HEK293 (cell line): ENCODE measurements at regions not wholly inside any gene's neighbourhood (a gene's known extent, or its start where the extent isn't known, plus 50 kb on each side); places are given as distances from the start of the nearest gene placed in this dataset.

Experiments used
- CTCF ChIA-PET: fragments of 350-600 bp; formaldehyde crosslinking; extraction: SDS; loops from one replicate; lab custom pipeline; 2021; ENCODE audit warnings: antibody characterized with exemption; lab: Yijun Ruan, JAX
- POLR2A ChIA-PET: fragments of 300-600 bp; formaldehyde crosslinking; extraction: SDS; loops from one replicate; lab custom pipeline; 2020; ENCODE audit warnings: antibody characterized with exemption, inconsistent platforms; lab: Yijun Ruan, JAX
- H3K27ac ChIP-seq: fragments of 200-500 bp; sonication (Bioruptor generic); 2 replicates; pipeline ENCODE4 v1.5.1; 2014; ENCODE audit warnings: low read depth, low read length, control low read depth, inconsistent platforms; ENCODE audit errors: extremely low read depth
- H3K36me3 ChIP-seq, 2 experiments: fragments of 200-500 bp in 1 of 2; sonication (Bioruptor generic) in 1 of 2; 1 replicate in 1 of 2; 2 replicates in 1 of 2; pipeline ENCODE4 v1.5.1; 2014 to 2017; ENCODE audit warnings: inconsistent platforms in 2 of 2, low read length in 2 of 2; ENCODE audit not compliant: control insufficient read depth in 2 of 2, insufficient read depth in 1 of 2
- H3K4me1 ChIP-seq: fragments of 200-500 bp; sonication (Bioruptor generic); 2 replicates; pipeline ENCODE4 v1.5.1; 2014; ENCODE audit warnings: mild to moderate bottlenecking, low read length, inconsistent platforms; ENCODE audit not compliant: control insufficient read depth, insufficient read depth
- H3K4me3 ChIP-seq: 2 replicates; pipeline ENCODE4 v1.5.1; 2011; ENCODE audit warnings: low read depth, mild to moderate bottlenecking, control low read depth, low read length, moderate library complexity
- H3K9me3 ChIP-seq: fragments of 200-500 bp; sonication (Bioruptor generic); 2 replicates; pipeline ENCODE4 v1.5.1; 2014; ENCODE audit warnings: low read depth, low read length, inconsistent platforms; ENCODE audit not compliant: control insufficient read depth, insufficient read depth
- EGR2 ChIP-seq: fragments of 450-650 bp; formaldehyde crosslinking; IDR thresholded peaks from 2 replicates; pipeline ENCODE4 v1.5.1; 2016; ENCODE audit warnings: low read depth, missing biosample characterization, missing genetic modification characterization
- KLF10 ChIP-seq: fragments of 450-650 bp; IDR thresholded peaks from 2 replicates; pipeline ENCODE4 v1.5.1; 2018; ENCODE audit warnings: missing biosample characterization, mild to moderate bottlenecking, missing genetic modification characterization
- KLF7 ChIP-seq: fragments of 450-650 bp; formaldehyde crosslinking; IDR thresholded peaks from 2 replicates; pipeline ENCODE4 v1.5.1; 2016; ENCODE audit warnings: missing biosample characterization, missing genetic modification characterization, borderline replicate concordance
- OVOL3 ChIP-seq: fragments of 450-650 bp; formaldehyde crosslinking; IDR thresholded peaks from 2 replicates; pipeline ENCODE4 v1.5.1; 2016; ENCODE audit warnings: missing biosample characterization, missing genetic modification characterization
- SALL2 ChIP-seq: fragments of 450-650 bp; formaldehyde crosslinking; IDR thresholded peaks from 2 replicates; pipeline ENCODE4 v1.5.0; 2017; ENCODE audit warnings: missing biosample characterization, mild to moderate bottlenecking, missing genetic modification characterization, borderline replicate concordance
- TCF7L2 ChIP-seq: IDR thresholded peaks from 2 replicates; pipeline ENCODE4 v1.6.1; 2011; ENCODE audit warnings: low read depth, mild to moderate bottlenecking, inconsistent platforms, low read length, moderate library complexity, borderline replicate concordance
- ZBTB21 ChIP-seq: fragments of 450-650 bp; formaldehyde crosslinking; IDR thresholded peaks from 2 replicates; pipeline ENCODE4 v1.5.1; 2017; ENCODE audit warnings: missing biosample characterization, missing genetic modification characterization
- ZNF155 ChIP-seq: fragments of 450-650 bp; formaldehyde crosslinking; IDR thresholded peaks from 2 replicates; pipeline ENCODE4 v1.5.1; 2016; ENCODE audit warnings: missing biosample characterization, missing genetic modification characterization
- ZNF175 ChIP-seq: fragments of 450-650 bp; formaldehyde crosslinking; IDR thresholded peaks from 2 replicates; pipeline ENCODE4 v1.5.1; 2016; ENCODE audit warnings: missing biosample characterization, missing genetic modification characterization
- ZNF202 ChIP-seq: fragments of 450-650 bp; formaldehyde crosslinking; IDR thresholded peaks from 2 replicates; pipeline ENCODE4 v1.5.1; 2016; ENCODE audit warnings: missing biosample characterization, missing genetic modification characterization, borderline replicate concordance
- ZNF23 ChIP-seq: fragments of 450-650 bp; formaldehyde crosslinking; IDR thresholded peaks from 2 replicates; pipeline ENCODE4 v1.5.1; 2016; ENCODE audit warnings: missing biosample characterization, missing genetic modification characterization, borderline replicate concordance
- ZNF292 ChIP-seq: fragments of 450-650 bp; formaldehyde crosslinking; IDR thresholded peaks from 2 replicates; pipeline ENCODE4 v1.5.1; 2016; ENCODE audit warnings: low read depth, missing biosample characterization, missing genetic modification characterization, borderline replicate concordance
- ZNF366 ChIP-seq: fragments of 450-650 bp; formaldehyde crosslinking; conservative IDR thresholded peaks from 2 replicates; pipeline ENCODE4 v1.5.1; 2016; ENCODE audit warnings: missing biosample characterization, missing genetic modification characterization
- ZNF37A ChIP-seq: fragments of 450-650 bp; IDR thresholded peaks from 2 replicates; pipeline ENCODE4 v1.5.1; 2018; ENCODE audit warnings: missing biosample characterization, missing genetic modification characterization
- ZNF391 ChIP-seq: fragments of 450-650 bp; formaldehyde crosslinking; IDR thresholded peaks from 2 replicates; pipeline ENCODE4 v1.5.1; 2016; ENCODE audit warnings: low read depth, missing biosample characterization, missing genetic modification characterization, borderline replicate concordance
- ZNF571 ChIP-seq: fragments of 450-650 bp; formaldehyde crosslinking; IDR thresholded peaks from 2 replicates; pipeline ENCODE4 v1.5.0; 2017; ENCODE audit warnings: missing biosample characterization, missing genetic modification characterization
- ZNF600 ChIP-seq: fragments of 450-650 bp; formaldehyde crosslinking; IDR thresholded peaks from 2 replicates; pipeline ENCODE4 v1.5.1; 2016; ENCODE audit warnings: missing biosample characterization, missing genetic modification characterization
- ZNF610 ChIP-seq: fragments of 450-650 bp; formaldehyde crosslinking; IDR thresholded peaks from 2 replicates; pipeline ENCODE4 v1.5.1; 2016; ENCODE audit warnings: missing biosample characterization, missing genetic modification characterization, borderline replicate concordance
- ZNF660 ChIP-seq: fragments of 450-650 bp; IDR thresholded peaks from 2 replicates; pipeline ENCODE4 v1.5.1; 2018; ENCODE audit warnings: missing biosample characterization, mild to moderate bottlenecking, missing genetic modification characterization
- TF ChIP-seq, protein P1 (sequence below): fragments of 450-650 bp; formaldehyde crosslinking; IDR thresholded peaks from 2 replicates; pipeline ENCODE4 v1.5.1; 2016; ENCODE audit warnings: missing biosample characterization, missing genetic modification characterization, borderline replicate concordance
- TF ChIP-seq, protein P2 (sequence below): fragments of 450-650 bp; formaldehyde crosslinking; IDR thresholded peaks from 2 replicates; pipeline ENCODE4 v1.5.1; 2016; ENCODE audit warnings: missing biosample characterization, missing genetic modification characterization
- TF ChIP-seq, protein P3 (sequence below): fragments of 450-650 bp; formaldehyde crosslinking; IDR thresholded peaks from 2 replicates; pipeline ENCODE4 v1.5.1; 2016; ENCODE audit warnings: missing biosample characterization, missing genetic modification characterization
- TF ChIP-seq, protein P4 (sequence below): fragments of 450-650 bp; formaldehyde crosslinking; IDR thresholded peaks from 2 replicates; pipeline ENCODE4 v1.5.1; 2016; ENCODE audit warnings: missing biosample characterization, missing genetic modification characterization
- TF ChIP-seq, protein P5 (sequence below): fragments of 450-650 bp; formaldehyde crosslinking; IDR thresholded peaks from 2 replicates; pipeline ENCODE4 v1.5.1; 2016; ENCODE audit warnings: missing biosample characterization, missing genetic modification characterization

DNA sequence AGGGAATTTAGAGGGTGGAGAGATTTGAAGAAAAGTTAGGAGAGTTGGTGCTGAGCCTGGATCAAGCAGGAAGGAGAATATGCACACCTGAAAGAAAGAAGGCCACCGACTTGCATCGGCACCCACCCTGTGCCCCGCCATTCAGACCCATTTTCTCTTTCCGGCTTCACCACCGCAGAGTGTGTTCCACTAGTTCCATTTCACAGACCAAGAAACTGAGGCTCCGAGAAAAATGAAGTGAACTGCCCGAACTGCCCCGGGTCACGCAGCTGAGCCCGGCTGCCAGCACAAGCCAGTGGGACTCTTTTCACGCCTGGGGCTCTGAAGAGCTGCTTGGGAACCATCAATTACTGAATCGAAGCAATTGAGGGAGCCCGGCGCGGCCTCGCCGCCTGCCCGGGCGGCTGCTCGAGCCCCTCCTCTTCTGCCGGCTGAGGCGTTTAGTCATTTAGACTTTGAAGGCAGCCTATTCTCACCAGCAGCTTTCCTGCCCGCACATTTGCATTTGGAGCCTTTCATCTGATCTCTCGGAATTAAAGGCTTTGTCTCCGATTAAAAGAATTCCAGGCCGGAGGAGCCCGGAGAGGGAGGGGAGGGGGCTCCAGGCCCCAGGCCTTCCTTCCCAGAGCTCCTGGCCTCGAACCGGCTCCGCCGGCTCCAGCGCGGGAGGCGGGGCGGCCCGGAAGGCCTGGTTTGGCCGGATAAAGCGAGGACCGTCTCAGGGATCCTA, 140.2 kb upstream of the PJA1 start:
- CTCF ChIA-PET = no interaction called here
- no peaks in the 10 kb centered on the region for H3K36me3 ChIP-seq
- H3K9me3 ChIP-seq = no peaks in the 10 kb centered on the region
- POLR2A ChIA-PET = interaction anchor here (0.5 kb wide), 1 partner anchor 56 kb away, joined by 5 read pairs; no protein-coding TSS in a partner anchor
- H3K4me3 ChIP-seq = no peak overlapping the region
- no peak for TF ChIP-seq ZNF23 (tag by site-specific recombination)
- TF ChIP-seq OVOL3 (tag by site-specific recombination) = no peak
- no peak for TF ChIP-seq ZNF600 (tag by site-specific recombination)
- TF ChIP-seq ZNF366 = no peak
- TF ChIP-seq TCF7L2 = no peak
- no peak for TF ChIP-seq SALL2 (tag by site-specific recombination)
- no peak for TF ChIP-seq ZNF610 (tag by site-specific recombination)
- TF ChIP-seq ZNF391 = no peak
- TF ChIP-seq, protein P1, sequence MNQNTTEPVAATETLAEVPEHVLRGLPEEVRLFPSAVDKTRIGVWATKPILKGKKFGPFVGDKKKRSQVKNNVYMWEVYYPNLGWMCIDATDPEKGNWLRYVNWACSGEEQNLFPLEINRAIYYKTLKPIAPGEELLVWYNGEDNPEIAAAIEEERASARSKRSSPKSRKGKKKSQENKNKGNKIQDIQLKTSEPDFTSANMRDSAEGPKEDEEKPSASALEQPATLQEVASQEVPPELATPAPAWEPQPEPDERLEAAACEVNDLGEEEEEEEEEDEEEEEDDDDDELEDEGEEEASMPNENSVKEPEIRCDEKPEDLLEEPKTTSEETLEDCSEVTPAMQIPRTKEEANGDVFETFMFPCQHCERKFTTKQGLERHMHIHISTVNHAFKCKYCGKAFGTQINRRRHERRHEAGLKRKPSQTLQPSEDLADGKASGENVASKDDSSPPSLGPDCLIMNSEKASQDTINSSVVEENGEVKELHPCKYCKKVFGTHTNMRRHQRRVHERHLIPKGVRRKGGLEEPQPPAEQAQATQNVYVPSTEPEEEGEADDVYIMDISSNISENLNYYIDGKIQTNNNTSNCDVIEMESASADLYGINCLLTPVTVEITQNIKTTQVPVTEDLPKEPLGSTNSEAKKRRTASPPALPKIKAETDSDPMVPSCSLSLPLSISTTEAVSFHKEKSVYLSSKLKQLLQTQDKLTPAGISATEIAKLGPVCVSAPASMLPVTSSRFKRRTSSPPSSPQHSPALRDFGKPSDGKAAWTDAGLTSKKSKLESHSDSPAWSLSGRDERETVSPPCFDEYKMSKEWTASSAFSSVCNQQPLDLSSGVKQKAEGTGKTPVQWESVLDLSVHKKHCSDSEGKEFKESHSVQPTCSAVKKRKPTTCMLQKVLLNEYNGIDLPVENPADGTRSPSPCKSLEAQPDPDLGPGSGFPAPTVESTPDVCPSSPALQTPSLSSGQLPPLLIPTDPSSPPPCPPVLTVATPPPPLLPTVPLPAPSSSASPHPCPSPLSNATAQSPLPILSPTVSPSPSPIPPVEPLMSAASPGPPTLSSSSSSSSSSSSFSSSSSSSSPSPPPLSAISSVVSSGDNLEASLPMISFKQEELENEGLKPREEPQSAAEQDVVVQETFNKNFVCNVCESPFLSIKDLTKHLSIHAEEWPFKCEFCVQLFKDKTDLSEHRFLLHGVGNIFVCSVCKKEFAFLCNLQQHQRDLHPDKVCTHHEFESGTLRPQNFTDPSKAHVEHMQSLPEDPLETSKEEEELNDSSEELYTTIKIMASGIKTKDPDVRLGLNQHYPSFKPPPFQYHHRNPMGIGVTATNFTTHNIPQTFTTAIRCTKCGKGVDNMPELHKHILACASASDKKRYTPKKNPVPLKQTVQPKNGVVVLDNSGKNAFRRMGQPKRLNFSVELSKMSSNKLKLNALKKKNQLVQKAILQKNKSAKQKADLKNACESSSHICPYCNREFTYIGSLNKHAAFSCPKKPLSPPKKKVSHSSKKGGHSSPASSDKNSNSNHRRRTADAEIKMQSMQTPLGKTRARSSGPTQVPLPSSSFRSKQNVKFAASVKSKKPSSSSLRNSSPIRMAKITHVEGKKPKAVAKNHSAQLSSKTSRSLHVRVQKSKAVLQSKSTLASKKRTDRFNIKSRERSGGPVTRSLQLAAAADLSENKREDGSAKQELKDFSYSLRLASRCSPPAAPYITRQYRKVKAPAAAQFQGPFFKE (tag by site-specific recombination) = no peak
- no peak for TF ChIP-seq ZNF660
- TF ChIP-seq, protein P2, sequence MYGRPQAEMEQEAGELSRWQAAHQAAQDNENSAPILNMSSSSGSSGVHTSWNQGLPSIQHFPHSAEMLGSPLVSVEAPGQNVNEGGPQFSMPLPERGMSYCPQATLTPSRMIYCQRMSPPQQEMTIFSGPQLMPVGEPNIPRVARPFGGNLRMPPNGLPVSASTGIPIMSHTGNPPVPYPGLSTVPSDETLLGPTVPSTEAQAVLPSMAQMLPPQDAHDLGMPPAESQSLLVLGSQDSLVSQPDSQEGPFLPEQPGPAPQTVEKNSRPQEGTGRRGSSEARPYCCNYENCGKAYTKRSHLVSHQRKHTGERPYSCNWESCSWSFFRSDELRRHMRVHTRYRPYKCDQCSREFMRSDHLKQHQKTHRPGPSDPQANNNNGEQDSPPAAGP (tag by site-specific recombination) = no peak
- no peak for TF ChIP-seq ZNF175 (tag by site-specific recombination)
- no peak for TF ChIP-seq EGR2 (tag by site-specific recombination)
- no peak for TF ChIP-seq ZNF571
- no peak overlapping the region for H3K27ac ChIP-seq
- H3K4me1 ChIP-seq = no peaks in the 10 kb centered on the region

DNA sequence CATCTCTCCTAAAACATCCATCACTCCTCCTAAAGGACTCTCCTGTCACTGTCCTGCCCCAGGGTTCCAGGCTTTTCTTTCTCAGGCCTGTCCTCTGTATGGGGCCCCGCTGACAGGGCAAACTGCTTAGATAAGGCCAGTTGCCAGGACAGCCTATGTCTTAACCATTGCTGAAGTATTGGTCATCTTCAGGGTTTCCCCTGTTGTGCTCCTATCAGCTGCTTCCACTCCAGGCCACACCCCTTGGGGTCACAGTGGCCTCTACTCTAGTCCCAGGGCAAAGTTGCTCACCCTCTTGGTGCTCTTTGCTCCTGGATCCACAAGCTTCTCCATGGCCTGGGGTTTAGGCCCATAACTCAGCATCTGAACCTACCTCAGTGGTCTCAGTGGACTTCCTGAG, 138.0 kb upstream of the PJA1 start:
- no peaks in the 10 kb centered on the region for H3K9me3 ChIP-seq
- no peaks in the 10 kb centered on the region for H3K36me3 ChIP-seq
- no peak overlapping the region for H3K4me3 ChIP-seq
- POLR2A ChIA-PET = no interaction called here
- CTCF ChIA-PET = no interaction called here
- H3K4me1 ChIP-seq = no peaks in the 10 kb centered on the region
- no peak overlapping the region for H3K27ac ChIP-seq
- TF ChIP-seq, protein P3, sequence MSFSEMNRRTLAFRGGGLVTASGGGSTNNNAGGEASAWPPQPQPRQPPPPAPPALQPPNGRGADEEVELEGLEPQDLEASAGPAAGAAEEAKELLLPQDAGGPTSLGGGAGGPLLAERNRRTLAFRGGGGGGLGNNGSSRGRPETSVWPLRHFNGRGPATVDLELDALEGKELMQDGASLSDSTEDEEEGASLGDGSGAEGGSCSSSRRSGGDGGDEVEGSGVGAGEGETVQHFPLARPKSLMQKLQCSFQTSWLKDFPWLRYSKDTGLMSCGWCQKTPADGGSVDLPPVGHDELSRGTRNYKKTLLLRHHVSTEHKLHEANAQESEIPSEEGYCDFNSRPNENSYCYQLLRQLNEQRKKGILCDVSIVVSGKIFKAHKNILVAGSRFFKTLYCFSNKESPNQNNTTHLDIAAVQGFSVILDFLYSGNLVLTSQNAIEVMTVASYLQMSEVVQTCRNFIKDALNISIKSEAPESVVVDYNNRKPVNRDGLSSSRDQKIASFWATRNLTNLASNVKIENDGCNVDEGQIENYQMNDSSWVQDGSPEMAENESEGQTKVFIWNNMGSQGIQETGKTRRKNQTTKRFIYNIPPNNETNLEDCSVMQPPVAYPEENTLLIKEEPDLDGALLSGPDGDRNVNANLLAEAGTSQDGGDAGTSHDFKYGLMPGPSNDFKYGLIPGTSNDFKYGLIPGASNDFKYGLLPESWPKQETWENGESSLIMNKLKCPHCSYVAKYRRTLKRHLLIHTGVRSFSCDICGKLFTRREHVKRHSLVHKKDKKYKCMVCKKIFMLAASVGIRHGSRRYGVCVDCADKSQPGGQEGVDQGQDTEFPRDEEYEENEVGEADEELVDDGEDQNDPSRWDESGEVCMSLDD (tag by site-specific recombination) = no peak
- TF ChIP-seq ZNF202 (tag by site-specific recombination) (no peak), KLF7 (tag by site-specific recombination) (no peak), ZNF37A (tag by site-specific recombination) (no peak), KLF10 (tag by site-specific recombination) (no peak), ZBTB21 (tag by site-specific recombination) (no peak), ZNF155 (no peak), ZNF292 (tag by site-specific recombination) (no peak)
- TF ChIP-seq, protein P4, sequence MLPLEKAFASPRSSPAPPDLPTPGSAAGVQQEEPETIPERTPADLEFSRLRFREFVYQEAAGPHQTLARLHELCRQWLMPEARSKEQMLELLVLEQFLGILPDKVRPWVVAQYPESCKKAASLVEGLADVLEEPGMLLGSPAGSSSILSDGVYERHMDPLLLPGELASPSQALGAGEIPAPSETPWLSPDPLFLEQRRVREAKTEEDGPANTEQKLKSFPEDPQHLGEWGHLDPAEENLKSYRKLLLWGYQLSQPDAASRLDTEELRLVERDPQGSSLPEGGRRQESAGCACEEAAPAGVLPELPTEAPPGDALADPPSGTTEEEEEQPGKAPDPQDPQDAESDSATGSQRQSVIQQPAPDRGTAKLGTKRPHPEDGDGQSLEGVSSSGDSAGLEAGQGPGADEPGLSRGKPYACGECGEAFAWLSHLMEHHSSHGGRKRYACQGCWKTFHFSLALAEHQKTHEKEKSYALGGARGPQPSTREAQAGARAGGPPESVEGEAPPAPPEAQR (tag by site-specific recombination) = no peak
- TF ChIP-seq, protein P5, sequence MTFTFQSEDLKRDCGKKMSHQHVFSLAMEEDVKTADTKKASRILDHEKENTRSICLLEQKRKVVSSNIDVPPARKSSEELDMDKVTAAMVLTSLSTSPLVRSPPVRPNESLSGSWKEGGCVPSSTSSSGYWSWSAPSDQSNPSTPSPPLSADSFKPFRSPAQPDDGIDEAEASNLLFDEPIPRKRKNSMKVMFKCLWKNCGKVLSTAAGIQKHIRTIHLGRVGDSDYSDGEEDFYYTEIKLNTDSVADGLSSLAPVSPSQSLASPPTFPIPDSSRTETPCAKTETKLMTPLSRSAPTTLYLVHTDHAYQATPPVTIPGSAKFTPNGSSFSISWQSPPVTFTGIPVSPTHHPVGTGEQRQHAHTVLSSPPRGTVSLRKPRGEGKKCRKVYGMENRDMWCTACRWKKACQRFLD (tag by site-specific recombination) = no peak
